GM12878 (cell line): ENCODE measurements at regions not wholly inside any gene's neighbourhood (a gene's known extent, or its start where the extent isn't known, plus 50 kb on each side); places are given as distances from the start of the nearest gene placed in this dataset.
A peak's percentile ranks its signal among the peaks of the same experiment; 100 is the strongest.

Experiments used
- ATAC-seq: fragments of 200-7000 bp; cut with Tn5 transposase; 3 replicates; pipeline ENCODE4 v1.9.1; 2020; ENCODE audit warnings: mild to moderate bottlenecking, moderate library complexity
- BruUV-seq: library from RNA; stranded (reverse); fragments of 400-500 nt; replicated peaks from 2 replicates; lab custom pipeline; 2021; lab: Mats Ljungman, UMichigan
- CTCF ChIA-PET: fragments of 300-600 bp; sonication (Branson Sonifier 250); formaldehyde crosslinking; extraction: SDS; loops from one replicate; lab custom pipeline; 2021; ENCODE audit warnings: inconsistent platforms; lab: Yijun Ruan, JAX
- POLR2A ChIA-PET: fragments of 350-600 bp; formaldehyde crosslinking; extraction: SDS; loops from one replicate; lab custom pipeline; 2021; ENCODE audit warnings: inconsistent platforms; lab: Charles Lee
- RAD21 ChIA-PET: fragments of 300-600 bp; sonication (Branson Sonifier 250); formaldehyde crosslinking; loops from one replicate; lab custom pipeline; 2023; ENCODE audit warnings: antibody characterized with exemption; ENCODE audit not compliant: unreplicated experiment; lab: Charles Lee
- SMC1A ChIA-PET: fragments of 300-600 bp; sonication (Branson Sonifier 250); formaldehyde crosslinking; loops from one replicate; lab custom pipeline; 2023; ENCODE audit not compliant: unreplicated experiment, uncharacterized antibody; lab: Charles Lee
- DNase-seq: peaks from one replicate; pipeline ENCODE4 v3.0.0-alpha.2; 2011; ENCODE audit warnings: low read depth, low spot score
- FAIRE-seq: peaks from 3 replicates; lab custom pipeline; 2011; peaks lifted over from hg19 to GRCh38; lab: Jason Lieb, UNC
- H2AFZ ChIP-seq: 2 replicates; pipeline ENCODE4 v1.6.0; 2011; ENCODE audit warnings: low read depth, low read length, control low read depth; ENCODE audit not compliant: control insufficient read depth
- H3K27ac ChIP-seq: 2 replicates; pipeline ENCODE4 v1.5.1; 2011; ENCODE audit warnings: control low read depth; ENCODE audit not compliant: control insufficient read depth, insufficient read depth
- H3K27me3 ChIP-seq, 2 experiments: replicated peaks in 1 of 2; 2 replicates each; pipeline versions ENCODE4 v1.6.0 to v1.6.1; 2011; ENCODE audit warnings: low read length in 1 of 2; ENCODE audit not compliant: control insufficient read depth in 2 of 2, insufficient read depth in 2 of 2
- H3K36me3 ChIP-seq, 2 experiments: 2 replicates each; pipeline ENCODE4 v1.5.1; 2011; ENCODE audit warnings: low read length in 1 of 2; ENCODE audit not compliant: control insufficient read depth in 2 of 2, insufficient read depth in 2 of 2
- H3K4me1 ChIP-seq: 2 replicates; pipeline ENCODE4 v1.6.1; 2011; ENCODE audit warnings: mild to moderate bottlenecking, low read length, moderate library complexity, mixed read lengths; ENCODE audit not compliant: control insufficient read depth, insufficient read depth
- H3K4me2 ChIP-seq: 2 replicates; pipeline ENCODE4 v1.6.0; 2011; ENCODE audit warnings: control low read depth; ENCODE audit not compliant: control insufficient read depth, insufficient read depth
- H3K4me3 ChIP-seq: fragments of 200-600 bp; sonication (generic); 2 replicates; pipeline ENCODE4 v1.5.1; 2016
- H3K79me2 ChIP-seq: 2 replicates; pipeline ENCODE4 v1.6.0; 2011; ENCODE audit warnings: low read length; ENCODE audit not compliant: control insufficient read depth, insufficient read depth
- H3K9ac ChIP-seq: 2 replicates; pipeline ENCODE4 v1.8.0; 2011; ENCODE audit warnings: low read length, control low read depth, mixed read lengths; ENCODE audit not compliant: control insufficient read depth, insufficient read depth
- H3K9me3 ChIP-seq: replicated peaks from 3 replicates; pipeline ENCODE4 v1.5.1; 2011; ENCODE audit warnings: mild to moderate bottlenecking, low read length; ENCODE audit not compliant: control insufficient read depth, insufficient read depth
- H4K20me1 ChIP-seq: 2 replicates; pipeline ENCODE4 v1.6.0; 2011; ENCODE audit not compliant: control insufficient read depth, insufficient read depth
- BCL11A ChIP-seq: IDR thresholded peaks from 2 replicates; pipeline ENCODE4 v1.6.1; 2011; ENCODE audit warnings: low read depth, low read length
- FOXK2 ChIP-seq: fragments of 450-650 bp; IDR thresholded peaks from 2 replicates; pipeline ENCODE4 v1.6.1; 2017; ENCODE audit warnings: mild to moderate bottlenecking, moderate library complexity
- HDAC2 ChIP-seq: fragments of 200-600 bp; sonication (generic); IDR thresholded peaks from 2 replicates; pipeline ENCODE4 v1.6.1; 2017
- MLLT1 ChIP-seq: fragments of 450-650 bp; IDR thresholded peaks from 2 replicates; pipeline ENCODE4 v1.6.1; 2016; ENCODE audit warnings: mild to moderate bottlenecking
- MYB ChIP-seq: fragments of 150-350 bp; IDR thresholded peaks from 2 replicates; pipeline ENCODE4 v1.6.1; 2014; ENCODE audit warnings: mild to moderate bottlenecking, low read depth, low read length, borderline replicate concordance
- POLR2AphosphoS5 ChIP-seq: IDR thresholded peaks from 2 replicates; pipeline ENCODE4 v1.6.1; 2011; ENCODE audit warnings: mild to moderate bottlenecking, low read length, inconsistent platforms
- REST ChIP-seq: IDR thresholded peaks from 2 replicates; pipeline ENCODE4 v1.6.1; 2012; ENCODE audit warnings: mild to moderate bottlenecking, low read depth, low read length
- RFX5 ChIP-seq: IDR thresholded peaks from 2 replicates; pipeline ENCODE4 v1.6.1; 2011; ENCODE audit warnings: low read depth, low read length, improper control_type of control experiment
- SKIL ChIP-seq: fragments of 450-650 bp; IDR thresholded peaks from 2 replicates; pipeline ENCODE4 v1.6.1; 2017; ENCODE audit warnings: mild to moderate bottlenecking, low read depth, inconsistent platforms; ENCODE audit not compliant: poor library complexity, severe bottlenecking
- SUPT20H ChIP-seq: IDR thresholded peaks from 2 replicates; pipeline ENCODE4 v1.6.1; 2011; ENCODE audit warnings: low read depth, mild to moderate bottlenecking, low read length, moderate library complexity, borderline replicate concordance; ENCODE audit not compliant: control insufficient read depth
- WGBS: methylation state at CpG from one replicate; pipeline ENCODE4 v1.1.6; 2016; ENCODE audit warnings: low lambda C conversion rate; ENCODE audit not compliant: insufficient replicate concordance, insufficient coverage; ENCODE audit errors: missing lambda C conversion rate; 5-methylcytosine and 5-hydroxymethylcytosine counted together
- in situ Hi-C: fragments of 300-500 bp; cut with MboI; formaldehyde crosslinking; loops from 9 replicates; pipeline ENCODE4 v1.14.3; 2018; ENCODE audit warnings: mixed read lengths
- intact Hi-C: fragments of 100-400 bp; cut with micrococcal nuclease; formaldehyde crosslinking; loops from one replicate; pipeline ENCODE4 v1.14.2; 2022; ENCODE audit not compliant: unreplicated experiment

- H3K9ac ChIP-seq: no peak overlapping the region
- SMC1A ChIA-PET: no interaction called here
- CTCF ChIA-PET: interaction anchor here (1.3 kb wide), 1 partner anchor 24 kb away, joined by 3 read pairs; no protein-coding TSS in a partner anchor
- no peaks in the 10 kb centered on the region for H3K4me1 ChIP-seq
- no peaks in the 10 kb centered on the region for H3K9me3 ChIP-seq
- intact Hi-C loops: no loop called here
- RAD21 ChIA-PET: interaction anchor here (0.7 to 1.1 kb wide), 2 partner anchors 18 to 23 kb away, joined by 3 read pairs; no protein-coding TSS in a partner anchor
- no peak overlapping the region for H3K4me3 ChIP-seq
- in situ Hi-C loops: no loop called here
- H3K27me3 ChIP-seq: no peaks in the 10 kb centered on the region
- no peak for DNase-seq
- no peaks in the 10 kb centered on the region for H3K36me3 ChIP-seq
- H4K20me1 ChIP-seq: no peaks in the 10 kb centered on the region; the same call in 1 of the 2 replicates
- no peak for FAIRE-seq
- H3K79me2 ChIP-seq: no peaks in the 10 kb centered on the region
- H2AFZ ChIP-seq: no peak overlapping the region
- BruUV-seq: no TSS peak
- no peak overlapping the region for H3K4me2 ChIP-seq
- no peak for TF ChIP-seq BCL11A
- peak; percentile 89 for TF ChIP-seq REST
- WGBS: 37% methylated on average over 7 of the region's 7 CpGs
- no peak overlapping the region for H3K27ac ChIP-seq
- POLR2A ChIA-PET: no interaction called here
- no peak for ATAC-seq
Measured at GRCh38 chr1:37410815-37411214, 63.6 kb upstream of the ZC3H12A start.

GRCh38 chr1:37415611-37416244, 58.7 kb upstream of the ZC3H12A start:
- ChIA-PET POLR2A (no interaction called here), SMC1A (interaction anchor here (0.7 kb wide), 1 partner anchor 190 kb away, joined by 3 read pairs; no protein-coding TSS in a partner anchor), RAD21 (no interaction called here), CTCF (no interaction called here)
- H4K20me1 ChIP-seq: no peaks in the 10 kb centered on the region; the same call in 1 of the 2 replicates
- DNase-seq: no peak
- no peaks in the 10 kb centered on the region for H3K79me2 ChIP-seq
- 34% methylated on average over 13 of the region's 13 CpGs for WGBS
- H3K4me3 ChIP-seq: no peak overlapping the region
- peaks cover 0 to 3% of the 10 kb centered on the region in 2 experiments; a peak in 2 of 4 replicates for H3K27me3 ChIP-seq
- in situ Hi-C loops (no loop called here), intact Hi-C loops (no loop called here)
- no peaks in the 10 kb centered on the region for H3K36me3 ChIP-seq
- FAIRE-seq: no peak
- H3K9me3 ChIP-seq: no peaks in the 10 kb centered on the region
- ATAC-seq: no peak
- H3K27ac ChIP-seq: no peak overlapping the region
- H3K9ac ChIP-seq: no peak overlapping the region
- no TSS peak for BruUV-seq
- H3K4me2 ChIP-seq: no peak overlapping the region
- no peaks in the 10 kb centered on the region for H3K4me1 ChIP-seq
- H2AFZ ChIP-seq: no peak overlapping the region
- TF ChIP-seq MYB (no peak), POLR2AphosphoS5 (no peak), FOXK2 (no peak), SUPT20H (no peak), RFX5 (no peak), MLLT1 (no peak), HDAC2 (no peak), SKIL (no peak)
